ENCODE measurements at regions not wholly inside any gene's neighbourhood (a gene's known extent, or its start where the extent isn't known, plus 50 kb on each side); places are given as distances from the start of the nearest gene placed in this dataset.

DNA sequence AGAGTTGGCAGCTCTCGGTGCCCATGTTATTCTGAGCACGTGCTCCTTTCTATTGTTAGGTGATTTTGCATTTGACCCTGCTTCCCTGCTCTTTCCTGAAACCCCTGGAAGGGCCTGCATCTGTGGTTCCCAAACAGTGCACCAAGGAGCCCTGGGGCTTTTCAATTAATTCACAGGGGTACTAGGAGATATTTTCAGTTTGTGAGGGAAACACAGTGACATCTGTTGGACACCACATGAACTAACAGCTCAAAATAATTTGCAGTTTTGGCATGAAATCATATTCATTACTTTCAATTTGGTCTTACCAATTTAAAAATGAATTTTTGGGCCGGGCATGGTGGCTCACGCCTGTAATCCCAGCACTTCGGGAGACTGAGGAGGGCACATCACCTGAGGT lies 156.6 kb downstream of the GATB start:
- CTCF ChIA-PET: interaction anchor here (1.0 to 2.2 kb wide), 6 partner anchors 10 to 487 kb away, joined by 3 to 8 read pairs (median 4); partner anchors contain the start of gene PRSS48
- POLR2A ChIA-PET: no interaction called here

DNA sequence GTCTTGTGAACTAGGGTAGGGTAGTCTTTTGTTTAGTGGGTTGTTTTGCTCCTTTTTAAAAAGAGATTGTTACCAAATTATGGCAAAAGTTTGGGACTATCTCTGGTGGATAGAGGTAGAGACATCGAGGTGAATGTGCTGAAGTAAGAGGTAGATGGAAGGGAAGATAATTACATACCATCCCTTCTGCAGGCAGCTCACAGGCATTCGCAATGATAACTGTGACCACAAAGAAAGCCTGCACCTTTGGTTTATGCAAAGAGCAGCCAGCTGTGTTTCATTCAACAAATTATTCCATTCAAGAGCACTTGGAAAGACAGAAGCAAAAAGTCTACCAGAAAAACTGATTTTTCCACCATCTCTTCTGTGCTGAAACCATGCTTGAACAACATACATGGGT lies 155.6 kb downstream of the GATB start:
- no peaks in the 10 kb centered on the region for H3K4me1 ChIP-seq (ENCODE audit: control extremely low read depth in 1 of 4, control insufficient read depth in 4 of 4, insufficient read depth in 4 of 4, low read length in 3 of 4)
- no peak for DNase-seq
- ChIA-PET CTCF (interaction anchor here (2.2 kb wide), 1 partner anchor 488 kb away, joined by 8 read pairs; no protein-coding TSS in a partner anchor), POLR2A (no interaction called here)
- no peaks in the 10 kb centered on the region for H3K36me3 ChIP-seq (ENCODE audit: control insufficient read depth in 4 of 4, insufficient read depth in 4 of 4, low read length in 3 of 4)
- 100% methylated on average over 1 of the region's 2 CpGs for WGBS (ENCODE audit: insufficient coverage)
- no peaks in the 10 kb centered on the region for H3K9me3 ChIP-seq (ENCODE audit: control extremely low read depth in 1 of 5, control insufficient read depth in 4 of 5, insufficient read depth in 2 of 5, low read depth in 1 of 5, low read length in 4 of 5)
- no peak overlapping the region for H3K27ac ChIP-seq (ENCODE audit: insufficient read depth in 1 of 2, low read depth in 1 of 2, low read length in 2 of 2, poor library complexity in 1 of 2, severe bottlenecking in 2 of 2)
- peaks cover 0 to 3% (median 0%) of the 10 kb centered on the region in 5 experiments for H3K27me3 ChIP-seq (replicated peaks in 2 of 5; ENCODE audit: control insufficient read depth in 4 of 5, insufficient read depth in 5 of 5, low read length in 4 of 5)
- H3K4me3 ChIP-seq (ENCODE audit: control insufficient read depth in 1 of 7, extremely low read depth in 1 of 7, insufficient read depth in 4 of 7, low read depth in 2 of 7, low read length in 6 of 7): no peak overlapping the region

More for the DNA sequence above, 156.6 kb downstream of the GATB start:
- no peaks in the 10 kb centered on the region for H3K9me3 ChIP-seq (ENCODE audit: control extremely low read depth in 1 of 5, control insufficient read depth in 4 of 5, insufficient read depth in 2 of 5, low read depth in 1 of 5, low read length in 4 of 5)
- no peak overlapping the region for H3K4me3 ChIP-seq (ENCODE audit: control insufficient read depth in 1 of 7, extremely low read depth in 1 of 7, insufficient read depth in 4 of 7, low read depth in 2 of 7, low read length in 6 of 7)
- WGBS (ENCODE audit: insufficient coverage): 89% methylated on average over 5 of the region's 5 CpGs
- H3K27me3 ChIP-seq (replicated peaks in 2 of 5; ENCODE audit: control insufficient read depth in 4 of 5, insufficient read depth in 5 of 5, low read length in 4 of 5): peaks cover 0 to 3% (median 0%) of the 10 kb centered on the region in 5 experiments
- no peaks in the 10 kb centered on the region for H3K4me1 ChIP-seq (ENCODE audit: control extremely low read depth in 1 of 4, control insufficient read depth in 4 of 4, insufficient read depth in 4 of 4, low read length in 3 of 4)
- H3K36me3 ChIP-seq (ENCODE audit: control insufficient read depth in 4 of 4, insufficient read depth in 4 of 4, low read length in 3 of 4): no peaks in the 10 kb centered on the region
- DNase-seq: peak; percentile 14 to 41 (median 38)
- no peak overlapping the region for H3K27ac ChIP-seq (ENCODE audit: insufficient read depth in 1 of 2, low read depth in 1 of 2, low read length in 2 of 2, poor library complexity in 1 of 2, severe bottlenecking in 2 of 2)

DNA sequence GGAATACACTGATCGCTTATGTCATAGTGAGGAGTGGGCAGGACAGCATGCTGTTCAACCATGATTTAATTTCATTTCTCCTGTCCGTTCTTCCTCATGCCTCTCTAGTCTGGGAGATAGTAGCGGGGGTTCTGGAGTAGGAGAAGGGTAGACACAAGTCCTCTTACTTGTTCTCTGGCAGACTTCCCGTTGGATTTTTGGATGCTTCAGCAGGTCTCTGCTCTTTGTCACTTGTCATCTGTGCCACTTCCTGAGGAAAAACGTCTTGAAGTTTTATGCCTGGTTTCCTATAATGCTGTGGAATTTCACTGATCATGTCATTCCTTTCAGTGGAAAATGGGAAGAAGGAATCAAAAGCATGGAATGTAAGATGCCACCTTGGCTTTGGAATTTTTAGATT lies 154.7 kb downstream of the GATB start:
- no peaks in the 10 kb centered on the region for H3K9me3 ChIP-seq (ENCODE audit: control extremely low read depth in 1 of 5, control insufficient read depth in 4 of 5, insufficient read depth in 2 of 5, low read depth in 1 of 5, low read length in 4 of 5)
- no peaks in the 10 kb centered on the region for H3K36me3 ChIP-seq (ENCODE audit: control insufficient read depth in 4 of 4, insufficient read depth in 4 of 4, low read length in 3 of 4)
- no peak overlapping the region for H3K4me3 ChIP-seq (ENCODE audit: control insufficient read depth in 1 of 7, extremely low read depth in 1 of 7, insufficient read depth in 4 of 7, low read depth in 2 of 7, low read length in 6 of 7)
- POLR2A ChIA-PET: no interaction called here
- H3K27ac ChIP-seq (ENCODE audit: insufficient read depth in 1 of 2, low read depth in 1 of 2, low read length in 2 of 2, poor library complexity in 1 of 2, severe bottlenecking in 2 of 2): no peak overlapping the region
- CTCF ChIA-PET: interaction anchor here (1.0 to 2.2 kb wide), 2 partner anchors 270 to 489 kb away, joined by 3 to 8 read pairs; no protein-coding TSS in a partner anchor
- no peaks in the 10 kb centered on the region for H3K4me1 ChIP-seq (ENCODE audit: control extremely low read depth in 1 of 4, control insufficient read depth in 4 of 4, insufficient read depth in 4 of 4, low read length in 3 of 4)
- DNase-seq: no peak
- peaks cover 0 to 3% (median 0%) of the 10 kb centered on the region in 5 experiments for H3K27me3 ChIP-seq (replicated peaks in 2 of 5; ENCODE audit: control insufficient read depth in 4 of 5, insufficient read depth in 5 of 5, low read length in 4 of 5)
- WGBS (ENCODE audit: insufficient coverage): 70% methylated on average over 4 of the region's 5 CpGs

DNA sequence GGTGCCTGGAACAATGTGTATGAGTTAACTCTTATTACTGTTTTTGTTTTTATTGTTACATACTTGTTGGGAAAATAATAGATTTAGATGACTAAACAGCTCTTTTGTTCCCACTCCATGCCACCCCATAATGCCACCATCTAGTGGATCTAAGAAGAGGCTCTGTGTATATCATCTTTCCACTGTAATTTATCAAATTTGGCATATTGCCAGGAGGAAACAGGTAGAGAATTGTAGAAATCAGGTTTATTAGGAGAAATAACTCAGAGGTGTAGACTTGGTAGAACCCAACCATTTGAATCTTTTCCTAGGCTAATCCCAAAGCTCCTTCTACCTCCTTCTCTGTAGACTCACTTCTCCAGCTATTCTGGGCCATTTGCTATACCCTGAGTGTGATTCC lies 150.6 kb downstream of the GATB start:
- ChIA-PET POLR2A (no interaction called here), CTCF (interaction anchor here (0.8 to 1.1 kb wide), 2 partner anchors 10 to 15 kb away, joined by 3 read pairs; no protein-coding TSS in a partner anchor)
- peaks cover 0 to 2% (median 0%) of the 10 kb centered on the region in 5 experiments for H3K27me3 ChIP-seq (replicated peaks in 2 of 5; ENCODE audit: control insufficient read depth in 4 of 5, insufficient read depth in 5 of 5, low read length in 4 of 5)
- no peaks in the 10 kb centered on the region for H3K36me3 ChIP-seq (ENCODE audit: control insufficient read depth in 4 of 4, insufficient read depth in 4 of 4, low read length in 3 of 4)
- DNase-seq: no peak
- no peaks in the 10 kb centered on the region for H3K9me3 ChIP-seq (ENCODE audit: control extremely low read depth in 1 of 5, control insufficient read depth in 4 of 5, insufficient read depth in 2 of 5, low read depth in 1 of 5, low read length in 4 of 5)
- no peak overlapping the region for H3K27ac ChIP-seq (ENCODE audit: insufficient read depth in 1 of 2, low read depth in 1 of 2, low read length in 2 of 2, poor library complexity in 1 of 2, severe bottlenecking in 2 of 2)
- no peaks in the 10 kb centered on the region for H3K4me1 ChIP-seq (ENCODE audit: control extremely low read depth in 1 of 4, control insufficient read depth in 4 of 4, insufficient read depth in 4 of 4, low read length in 3 of 4)
- no peak overlapping the region for H3K4me3 ChIP-seq (ENCODE audit: control insufficient read depth in 1 of 7, extremely low read depth in 1 of 7, insufficient read depth in 4 of 7, low read depth in 2 of 7, low read length in 6 of 7)

DNA sequence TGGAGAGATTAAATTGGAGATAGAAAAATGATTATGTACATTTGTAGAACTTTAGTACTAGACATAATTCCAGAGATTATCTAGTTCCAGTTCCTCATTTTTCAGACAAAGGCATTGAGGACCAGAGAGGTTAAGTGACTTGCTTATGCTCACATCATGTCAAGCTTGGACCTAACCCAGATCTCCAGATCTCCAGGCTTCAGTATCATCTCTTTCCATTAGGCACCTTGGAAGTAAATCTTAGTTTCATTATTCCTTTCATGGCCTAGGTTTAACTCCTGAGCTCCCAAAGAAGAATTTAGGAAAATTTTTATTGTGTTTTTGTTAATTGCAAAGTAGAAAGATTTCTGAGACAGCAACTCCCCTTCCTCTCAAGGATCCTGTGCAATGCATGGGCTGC lies 148.8 kb downstream of the GATB start:
- Histone ChIP-seq H3K9me3 (ENCODE audit: control extremely low read depth in 1 of 5, control insufficient read depth in 4 of 5, insufficient read depth in 2 of 5, low read depth in 1 of 5, low read length in 4 of 5) (no peaks in the 10 kb centered on the region), H3K36me3 (ENCODE audit: control insufficient read depth in 4 of 4, insufficient read depth in 4 of 4, low read length in 3 of 4) (no peaks in the 10 kb centered on the region), H3K27ac (ENCODE audit: insufficient read depth in 1 of 2, low read depth in 1 of 2, low read length in 2 of 2, poor library complexity in 1 of 2, severe bottlenecking in 2 of 2) (no peak overlapping the region), H3K4me1 (ENCODE audit: control extremely low read depth in 1 of 4, control insufficient read depth in 4 of 4, insufficient read depth in 4 of 4, low read length in 3 of 4) (no peaks in the 10 kb centered on the region), H3K4me3 (ENCODE audit: control insufficient read depth in 1 of 7, extremely low read depth in 1 of 7, insufficient read depth in 4 of 7, low read depth in 2 of 7, low read length in 6 of 7) (no peak overlapping the region), H3K27me3 (replicated peaks in 2 of 5; ENCODE audit: control insufficient read depth in 4 of 5, insufficient read depth in 5 of 5, low read length in 4 of 5) (peaks cover 0 to 3% (median 0%) of the 10 kb centered on the region in 5 experiments)
- CTCF ChIA-PET: interaction anchor here (0.9 to 1.3 kb wide), 2 partner anchors 30 to 497 kb away, joined by 3 read pairs; no protein-coding TSS in a partner anchor
- POLR2A ChIA-PET: no interaction called here
- no peak for DNase-seq

DNA sequence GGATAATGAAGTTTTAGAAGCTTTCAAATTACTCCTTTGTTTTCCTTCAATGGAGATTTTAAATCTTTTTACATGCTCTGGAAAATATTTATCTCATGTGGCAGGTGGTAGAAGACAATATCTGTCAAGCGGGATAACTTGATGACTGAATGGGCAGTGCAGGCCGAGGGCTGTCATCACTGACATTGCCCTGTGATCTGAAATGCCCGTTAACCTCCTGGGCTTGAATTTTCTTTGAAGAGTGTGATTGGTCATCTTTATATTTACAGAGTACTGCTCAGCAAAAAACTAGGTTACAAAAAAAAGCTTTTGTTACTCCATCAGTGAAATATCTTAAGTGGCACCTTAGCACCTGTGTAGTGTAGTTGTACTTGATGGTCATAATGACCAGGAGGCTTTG lies 147.5 kb downstream of the GATB start:
- Histone ChIP-seq H3K4me1 (ENCODE audit: control extremely low read depth in 1 of 4, control insufficient read depth in 4 of 4, insufficient read depth in 4 of 4, low read length in 3 of 4) (no peaks in the 10 kb centered on the region), H3K27me3 (replicated peaks in 2 of 5; ENCODE audit: control insufficient read depth in 4 of 5, insufficient read depth in 5 of 5, low read length in 4 of 5) (peaks cover 0 to 4% (median 0%) of the 10 kb centered on the region in 5 experiments), H3K27ac (ENCODE audit: insufficient read depth in 1 of 2, low read depth in 1 of 2, low read length in 2 of 2, poor library complexity in 1 of 2, severe bottlenecking in 2 of 2) (no peak overlapping the region), H3K36me3 (ENCODE audit: control insufficient read depth in 4 of 4, insufficient read depth in 4 of 4, low read length in 3 of 4) (no peaks in the 10 kb centered on the region), H3K4me3 (ENCODE audit: control insufficient read depth in 1 of 7, extremely low read depth in 1 of 7, insufficient read depth in 4 of 7, low read depth in 2 of 7, low read length in 6 of 7) (no peak overlapping the region), H3K9me3 (ENCODE audit: control extremely low read depth in 1 of 5, control insufficient read depth in 4 of 5, insufficient read depth in 2 of 5, low read depth in 1 of 5, low read length in 4 of 5) (no peaks in the 10 kb centered on the region)
- ChIA-PET POLR2A (no interaction called here), CTCF (interaction anchor here (0.6 kb wide), 1 partner anchor 498 kb away, joined by 3 read pairs; no protein-coding TSS in a partner anchor)
- no CpG with 5 or more reads among the region's 3 CpGs for WGBS (ENCODE audit: insufficient coverage)
- no peak for DNase-seq

DNA sequence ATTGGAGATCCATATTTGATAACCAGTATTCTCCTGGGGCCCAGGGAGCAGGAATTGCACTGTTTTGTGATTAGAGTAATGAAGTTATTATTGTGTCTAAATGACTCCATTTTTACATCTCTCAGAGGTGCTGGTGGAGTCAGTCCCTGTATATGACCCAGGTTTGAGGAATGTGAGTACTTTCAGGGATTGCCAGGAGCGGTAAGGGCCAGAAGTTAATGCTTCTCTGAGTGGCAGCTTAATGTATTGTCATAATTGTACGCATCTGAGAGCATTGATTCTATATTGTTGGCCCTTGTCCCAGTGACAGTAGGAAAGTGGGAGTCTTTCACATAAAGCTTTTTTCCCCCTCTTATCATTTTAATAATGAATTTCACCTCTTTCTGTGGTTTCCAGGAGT lies 146.2 kb downstream of the GATB start:
- H3K27me3 ChIP-seq (replicated peaks in 2 of 5; ENCODE audit: control insufficient read depth in 4 of 5, insufficient read depth in 5 of 5, low read length in 4 of 5): peaks cover 0 to 4% (median 1%) of the 10 kb centered on the region in 5 experiments
- no peak overlapping the region for H3K27ac ChIP-seq (ENCODE audit: insufficient read depth in 1 of 2, low read depth in 1 of 2, low read length in 2 of 2, poor library complexity in 1 of 2, severe bottlenecking in 2 of 2)
- WGBS (ENCODE audit: insufficient coverage): no CpG with 5 or more reads among the region's 2 CpGs
- H3K4me1 ChIP-seq (ENCODE audit: control extremely low read depth in 1 of 4, control insufficient read depth in 4 of 4, insufficient read depth in 4 of 4, low read length in 3 of 4): no peaks in the 10 kb centered on the region
- no peak overlapping the region for H3K4me3 ChIP-seq (ENCODE audit: control insufficient read depth in 1 of 7, extremely low read depth in 1 of 7, insufficient read depth in 4 of 7, low read depth in 2 of 7, low read length in 6 of 7)
- ChIA-PET CTCF (interaction anchor here (1.5 kb wide), 1 partner anchor 10 kb away, joined by 4 read pairs; no protein-coding TSS in a partner anchor), POLR2A (no interaction called here)
- no peaks in the 10 kb centered on the region for H3K36me3 ChIP-seq (ENCODE audit: control insufficient read depth in 4 of 4, insufficient read depth in 4 of 4, low read length in 3 of 4)
- no peaks in the 10 kb centered on the region for H3K9me3 ChIP-seq (ENCODE audit: control extremely low read depth in 1 of 5, control insufficient read depth in 4 of 5, insufficient read depth in 2 of 5, low read depth in 1 of 5, low read length in 4 of 5)
- no peak for DNase-seq
